ENCODE measurements at regions not wholly inside any gene's neighbourhood (a gene's known extent, or its start where the extent isn't known, plus 50 kb on each side); places are given as distances from the start of the nearest gene placed in this dataset.

- Histone ChIP-seq H3K36me3 (replicated peaks in 1 of 2; ENCODE audit: control insufficient read depth in 1 of 2, insufficient read depth in 2 of 2, low read length in 2 of 2) (no peaks in the 10 kb centered on the region), H3K79me2 (ENCODE audit: insufficient read depth, low read length) (no peaks in the 10 kb centered on the region), H3K4me2 (replicated peaks; ENCODE audit: extremely low read depth, low read length, poor library complexity, severe bottlenecking) (no peak overlapping the region), H3K9ac (ENCODE audit: insufficient read depth, low read length, poor library complexity, severe bottlenecking) (no peak overlapping the region), H4K20me1 (ENCODE audit: insufficient read depth, low read length) (no peaks in the 10 kb centered on the region), H3K9me3 (replicated peaks in 1 of 2; ENCODE audit: control insufficient read depth in 1 of 2, insufficient read depth in 1 of 2, low read length in 2 of 2) (no peaks in the 10 kb centered on the region), H3K4me3 (replicated peaks in 1 of 3; ENCODE audit: low read depth in 2 of 3, low read length in 3 of 3) (no peak overlapping the region), H3K27me3 (ENCODE audit: control insufficient read depth in 2 of 2, insufficient read depth in 2 of 2, low read length in 2 of 2) (no peaks in the 10 kb centered on the region), H3K27ac (ENCODE audit: low read depth in 1 of 2, low read length in 2 of 2) (no peak overlapping the region), H2AFZ (ENCODE audit: insufficient read depth, low read depth, low read length, poor library complexity, severe bottlenecking) (no peak overlapping the region), H3K4me1 (ENCODE audit: control insufficient read depth in 1 of 2, insufficient read depth in 2 of 2, low read length in 2 of 2) (no peaks in the 10 kb centered on the region)
- TF ChIP-seq CTCF (IDR thresholded peaks at IDR 0.05): no peak
- 85% methylated on average over 1 of the region's 3 CpGs for WGBS (ENCODE audit: insufficient coverage)
- Mint-ChIP-seq H3K36me3 (no peaks in the 10 kb centered on the region), H3K27ac (no peak overlapping the region), H3K4me3 (no peak overlapping the region), H3K9me3 (peaks cover 0 to 4% (median 0%) of the 10 kb centered on the region in 7 donors), H3K4me1 (no peaks in the 10 kb centered on the region), H3K27me3 (ENCODE audit: low read depth in 3 of 3) (no peaks in the 10 kb centered on the region)
- DNase-seq: no peak
- intact Hi-C loops (cut with micrococcal nuclease): no loop called here
Measured at GRCh38 chr12:83575326-83575725, 888.6 kb downstream of the TMTC2 start.

- no peak overlapping the region for H3K27ac Mint-ChIP-seq
- Histone ChIP-seq H3K79me2 (ENCODE audit: insufficient read depth, low read length) (no peaks in the 10 kb centered on the region), H3K4me3 (replicated peaks in 1 of 3; ENCODE audit: low read depth in 2 of 3, low read length in 3 of 3) (no peak overlapping the region), H3K4me1 (ENCODE audit: control insufficient read depth in 1 of 2, insufficient read depth in 2 of 2, low read length in 2 of 2) (no peaks in the 10 kb centered on the region), H3K27ac (ENCODE audit: low read depth in 1 of 2, low read length in 2 of 2) (no peak overlapping the region), H2AFZ (ENCODE audit: insufficient read depth, low read depth, low read length, poor library complexity, severe bottlenecking) (no peak overlapping the region), H3K9me3 (replicated peaks in 1 of 2; ENCODE audit: control insufficient read depth in 1 of 2, insufficient read depth in 1 of 2, low read length in 2 of 2) (peaks cover 0 to 7% of the 10 kb centered on the region in 2 donors), H3K27me3 (ENCODE audit: control insufficient read depth in 2 of 2, insufficient read depth in 2 of 2, low read length in 2 of 2) (no peaks in the 10 kb centered on the region), H4K20me1 (ENCODE audit: insufficient read depth, low read length) (no peaks in the 10 kb centered on the region), H3K4me2 (replicated peaks; ENCODE audit: extremely low read depth, low read length, poor library complexity, severe bottlenecking) (no peak overlapping the region), H3K9ac (ENCODE audit: insufficient read depth, low read length, poor library complexity, severe bottlenecking) (no peak overlapping the region), H3K36me3 (replicated peaks in 1 of 2; ENCODE audit: control insufficient read depth in 1 of 2, insufficient read depth in 2 of 2, low read length in 2 of 2) (no peaks in the 10 kb centered on the region)
- no peak overlapping the region for H3K4me3 Mint-ChIP-seq
- no peaks in the 10 kb centered on the region for H3K36me3 Mint-ChIP-seq
- intact Hi-C loops (cut with micrococcal nuclease): no loop called here
- no peak for TF ChIP-seq CTCF (IDR thresholded peaks at IDR 0.05)
- no peaks in the 10 kb centered on the region for H3K4me1 Mint-ChIP-seq
- no peak for DNase-seq
- H3K27me3 Mint-ChIP-seq (ENCODE audit: low read depth in 3 of 3): no peaks in the 10 kb centered on the region
- 100% methylated on average over 1 of the region's 2 CpGs for WGBS (ENCODE audit: insufficient coverage)
- H3K9me3 Mint-ChIP-seq: peaks cover 0 to 4% (median 2%) of the 10 kb centered on the region in 7 donors
Measured at GRCh38 chr12:83574142-83574541, 887.4 kb downstream of the TMTC2 start.

All from CD14-positive monocyte (primary cell).